K562 (cell line): ENCODE measurements at regions not wholly inside any gene's neighbourhood (a gene's known extent, or its start where the extent isn't known, plus 50 kb on each side); places are given as distances from the start of the nearest gene placed in this dataset.

ENCODE experiments used
- ATAC-seq: fragments of 200-7000 bp; cut with Tn5 transposase; 3 replicates; pipeline ENCODE4 v1.9.1; 2020; ENCODE audit warnings: moderate library complexity
- BruUV-seq: library from RNA; stranded (reverse); fragments of 400-500 nt; replicated peaks from 2 replicates; lab custom pipeline; 2021; lab: Mats Ljungman, UMichigan
- CTCF ChIA-PET: fragments of 300-600 bp; formaldehyde crosslinking; extraction: SDS; loops from one replicate; lab custom pipeline; 2021; ENCODE audit warnings: low intra/inter-chr PET ratio; lab: Yijun Ruan, JAX
- POLR2A ChIA-PET: fragments of 300-600, 350-650 bp; sonication (Branson Sonifier 250); formaldehyde crosslinking; extraction: SDS; loops from one replicate; lab custom pipeline; 2021; ENCODE audit warnings: antibody characterized with exemption, inconsistent platforms; lab: Yijun Ruan, JAX
- DNase-seq, 4 experiments: peaks; one replicate each; pipeline versions ENCODE4 v3.0.0 to v3.0.0-alpha.2; 2011 to 2018; ENCODE audit warnings: low spot score in 3 of 4, mixed read lengths in 3 of 4; ENCODE audit errors: extremely low read depth in 1 of 4
- FAIRE-seq: peaks from 2 replicates; lab custom pipeline; 2011; peaks lifted over from hg19 to GRCh38; lab: Jason Lieb, UNC
- H2AFZ ChIP-seq: 2 replicates; pipeline ENCODE4 v1.6.0; 2011; ENCODE audit warnings: low read depth, low read length, control low read depth, inconsistent platforms
- H3K27ac ChIP-seq: fragments of 200-600 bp; 3 replicates; pipeline ENCODE4 v1.8.0; 2011; ENCODE audit warnings: low read depth, mild to moderate bottlenecking, control low read depth, inconsistent platforms, low read length, moderate library complexity, mixed read lengths; ENCODE audit errors: extremely low read depth
- H3K27me3 ChIP-seq, 2 experiments: fragments of 300-600 bp in 1 of 2; 2 replicates in 1 of 2; 3 replicates in 1 of 2; pipeline versions ENCODE4 v1.6.0 to v1.8.0; 2011; ENCODE audit warnings: inconsistent platforms in 2 of 2, low read length in 2 of 2, mild to moderate bottlenecking in 1 of 2, mixed read lengths in 1 of 2, moderate library complexity in 1 of 2; ENCODE audit not compliant: control insufficient read depth in 2 of 2, insufficient read depth in 2 of 2
- H3K36me3 ChIP-seq: fragments of 300-600 bp; 3 replicates; pipeline ENCODE4 v1.8.0; 2011; ENCODE audit warnings: mild to moderate bottlenecking, low read length, inconsistent platforms; ENCODE audit not compliant: control insufficient read depth, insufficient read depth
- H3K4me1 ChIP-seq, 2 experiments: fragments of 200-600 bp in 1 of 2; replicated peaks in 1 of 2; 2 replicates in 1 of 2; 3 replicates in 1 of 2; pipeline versions ENCODE4 v1.5.1 to v1.8.0; 2011; ENCODE audit warnings: inconsistent platforms in 2 of 2, low read length in 2 of 2, mild to moderate bottlenecking in 1 of 2, mixed read lengths in 1 of 2, moderate library complexity in 1 of 2; ENCODE audit not compliant: control insufficient read depth in 2 of 2, insufficient read depth in 2 of 2
- H3K4me2 ChIP-seq: 2 replicates; pipeline ENCODE4 v1.6.1; 2011; ENCODE audit warnings: low read length, control low read depth, inconsistent platforms, mixed read lengths; ENCODE audit not compliant: insufficient read depth
- H3K4me3 ChIP-seq: fragments of 200-600 bp; sonication (generic), shearing (Covaris generic); 2 replicates; pipeline ENCODE4 v1.5.1; 2016; ENCODE audit warnings: control low read depth, inconsistent platforms
- H3K79me2 ChIP-seq: fragments of 200-600 bp; 3 replicates; pipeline ENCODE4 v1.8.0; 2011; ENCODE audit warnings: low read length, inconsistent platforms; ENCODE audit not compliant: control insufficient read depth, insufficient read depth
- H3K9ac ChIP-seq, 2 experiments: 2 replicates each; pipeline versions ENCODE4 v1.6.0 to v1.6.1; 2011; ENCODE audit warnings: low read depth in 2 of 2, low read length in 2 of 2, control low read depth in 1 of 2, inconsistent platforms in 1 of 2, mild to moderate bottlenecking in 1 of 2, mixed read lengths in 1 of 2; ENCODE audit not compliant: insufficient read depth in 1 of 2
- H3K9me1 ChIP-seq: one replicate; pipeline ENCODE4 v1.6.0; 2011; ENCODE audit warnings: inconsistent platforms, mild to moderate bottlenecking, low read length, moderate library complexity; ENCODE audit not compliant: control insufficient read depth, insufficient read depth
- H3K9me3 ChIP-seq: replicated peaks from 2 replicates; pipeline ENCODE4 v1.5.1; 2011; ENCODE audit warnings: low read depth, low read length, inconsistent platforms; ENCODE audit not compliant: control insufficient read depth, insufficient read depth
- H4K20me1 ChIP-seq: replicated peaks from 2 replicates; pipeline ENCODE4 v1.6.1; 2011; ENCODE audit warnings: low read length, inconsistent platforms, mixed read lengths; ENCODE audit not compliant: control insufficient read depth, insufficient read depth
- CREB3L1 ChIP-seq: fragments of 450-650 bp; IDR thresholded peaks from 2 replicates; pipeline ENCODE4 v1.6.1; 2014; ENCODE audit warnings: low read depth, mild to moderate bottlenecking, moderate library complexity, borderline replicate concordance
- FOXM1 ChIP-seq, 2 experiments: fragments of 450-650 bp in 1 of 2; sonication (generic) in 1 of 2; formaldehyde crosslinking in 1 of 2; IDR thresholded peaks; 2 replicates each; pipeline versions ENCODE4 v1.6.1 to v1.9.0; 2017 to 2022; ENCODE audit warnings: low read depth in 2 of 2, mild to moderate bottlenecking in 2 of 2, missing genetic modification reagents in 1 of 2, moderate library complexity in 1 of 2
- RBM25 ChIP-seq: fragments of 200-400 bp; formaldehyde crosslinking; IDR thresholded peaks from 2 replicates; pipeline ENCODE4 v1.6.1; 2018; ENCODE audit warnings: low read length, low read depth, moderate library complexity; ENCODE audit not compliant: severe bottlenecking
- RFX7 ChIP-seq: fragments of 250-450 bp; sonication (Bioruptor Pico); IDR thresholded peaks from 2 replicates; pipeline ENCODE4 v1.5.1; 2021; ENCODE audit warnings: mild to moderate bottlenecking
- ZNF146 ChIP-seq: IDR thresholded peaks from one replicate; pipeline ENCODE4 v1.6.1; 2018; ENCODE audit warnings: missing compliant biosample characterization; ENCODE audit not compliant: unreplicated experiment
- ZNF75A ChIP-seq: fragments of 450-650 bp; formaldehyde crosslinking; IDR thresholded peaks from 2 replicates; pipeline ENCODE4 v1.4.0; 2020; ENCODE audit warnings: mild to moderate bottlenecking
- WGBS: fragments of 100-300 bp; shearing (Covaris generic); methylation state at CpG from one replicate; pipeline ENCODE4 v1.1.6; 2016; ENCODE audit warnings: low coverage, mixed read lengths; ENCODE audit not compliant: insufficient coverage; ENCODE audit errors: missing lambda C conversion rate; 5-methylcytosine and 5-hydroxymethylcytosine counted together
- in situ Hi-C: fragments of 300-500 bp; cut with MboI; formaldehyde crosslinking; loops from 4 replicates; pipeline ENCODE4 v1.15.0; 2018; ENCODE audit warnings: inconsistent platforms, mixed read lengths
- intact Hi-C: fragments of 100-400 bp; cut with micrococcal nuclease; formaldehyde crosslinking; loops from 2 replicates; pipeline ENCODE4 v1.14.2; 2022

- TF ChIP-seq ZNF146 (CRISPR knock-in tag) (peak; percentile 96), RFX7 (no peak), RBM25 (peak; percentile 43), CREB3L1 (no peak)
- POLR2A ChIA-PET, result no interaction called here
- Histone ChIP-seq H3K4me3 (no peak overlapping the region), H4K20me1 (no peaks in the 10 kb centered on the region), H3K4me1 (no peaks in the 10 kb centered on the region), H3K79me2 (no peaks in the 10 kb centered on the region), H3K36me3 (no peaks in the 10 kb centered on the region), H3K4me2 (no peak overlapping the region), H3K27ac (no peak overlapping the region), H3K9me1 (no peaks in the 10 kb centered on the region), H3K27me3 (no peaks in the 10 kb centered on the region), H2AFZ (no peak overlapping the region), H3K9ac (no peak overlapping the region), H3K9me3 (no peaks in the 10 kb centered on the region)
- 1% methylated on average over 4 of the region's 4 CpGs for WGBS
- CTCF ChIA-PET, result no interaction called here
- intact Hi-C loops (no loop called here), in situ Hi-C loops (no loop called here)
- FAIRE-seq (no peak), DNase-seq (no peak), ATAC-seq (no peak)
- no TSS peak for BruUV-seq
Measured at GRCh38 chr18:1149709-1150108, 245.0 kb downstream of the ADCYAP1 start.

GRCh38 chr18:1150344-1150743, 245.7 kb downstream of the ADCYAP1 start:
- ChIA-PET CTCF (no interaction called here), POLR2A (no interaction called here)
- 0 out of 2 replicates have a peak, but pooled peaks have one; percentile 42 for TF ChIP-seq ZNF75A
- no peak for TF ChIP-seq FOXM1 (IDR thresholded peaks at IDR 0.05; ENCODE audit: low read depth)
- no peak for TF ChIP-seq FOXM1 (CRISPR knock-in tag; IDR thresholded peaks at IDR 0.05; ENCODE audit: low read depth)
- ATAC-seq (no peak), DNase-seq (no peak), FAIRE-seq (no peak)
- H4K20me1 ChIP-seq, result no peaks in the 10 kb centered on the region
- no peaks in the 10 kb centered on the region for H3K9me3 ChIP-seq
- H3K9ac ChIP-seq, result no peak overlapping the region
- H3K27me3 ChIP-seq, result no peaks in the 10 kb centered on the region
- no peaks in the 10 kb centered on the region for H3K9me1 ChIP-seq
- WGBS, result 0% methylated on average over 2 of the region's 2 CpGs
- no peaks in the 10 kb centered on the region for H3K36me3 ChIP-seq
- in situ Hi-C loops, result no loop called here
- H2AFZ ChIP-seq, result no peak overlapping the region
- no peak overlapping the region for H3K4me2 ChIP-seq
- BruUV-seq, result no TSS peak
- intact Hi-C loops, result no loop called here
- no peak overlapping the region for H3K4me3 ChIP-seq
- H3K4me1 ChIP-seq, result no peaks in the 10 kb centered on the region
- H3K27ac ChIP-seq, result no peak overlapping the region
- H3K79me2 ChIP-seq, result no peaks in the 10 kb centered on the region
